Spleen (tissue), 7 donors: ENCODE measurements at regions not wholly inside any gene's neighbourhood (a gene's known extent, or its start where the extent isn't known, plus 50 kb on each side); places are given as distances from the start of the nearest gene placed in this dataset.

Experiments used
- POLR2A ChIP-seq, 3 donors: fragments of 450-650 bp; IDR thresholded peaks; one replicate each; pipeline ENCODE4 v1.5.1; 2017; ENCODE audit warnings: antibody characterized with exemption in 3 of 3, mild to moderate bottlenecking in 1 of 3
- TF ChIP-seq, protein P1 (sequence below), 11 experiments: fragments of 200-600 bp in 7 of 11; fragments of 450-650 bp in 4 of 11; sonication (generic) in 4 of 11; IDR thresholded peaks in 8 of 11; conservative IDR thresholded peaks in 3 of 11; 1 replicate in 7 of 11; 2 replicates in 4 of 11; pipeline versions ENCODE4 v1.4.0 to v1.8.0; 2016 to 2021; ENCODE audit warnings: antibody characterized with exemption in 11 of 11, inconsistent platforms in 4 of 11, mild to moderate bottlenecking in 1 of 11
- donor health status: DM: no; HTN: no; CAD: no; lungs with moderate emphysema.
- donor health status: DM: no; HTN: no; CAD: no.
- donor health status: DM: no; HTN: no; CAD: no.

DNA sequence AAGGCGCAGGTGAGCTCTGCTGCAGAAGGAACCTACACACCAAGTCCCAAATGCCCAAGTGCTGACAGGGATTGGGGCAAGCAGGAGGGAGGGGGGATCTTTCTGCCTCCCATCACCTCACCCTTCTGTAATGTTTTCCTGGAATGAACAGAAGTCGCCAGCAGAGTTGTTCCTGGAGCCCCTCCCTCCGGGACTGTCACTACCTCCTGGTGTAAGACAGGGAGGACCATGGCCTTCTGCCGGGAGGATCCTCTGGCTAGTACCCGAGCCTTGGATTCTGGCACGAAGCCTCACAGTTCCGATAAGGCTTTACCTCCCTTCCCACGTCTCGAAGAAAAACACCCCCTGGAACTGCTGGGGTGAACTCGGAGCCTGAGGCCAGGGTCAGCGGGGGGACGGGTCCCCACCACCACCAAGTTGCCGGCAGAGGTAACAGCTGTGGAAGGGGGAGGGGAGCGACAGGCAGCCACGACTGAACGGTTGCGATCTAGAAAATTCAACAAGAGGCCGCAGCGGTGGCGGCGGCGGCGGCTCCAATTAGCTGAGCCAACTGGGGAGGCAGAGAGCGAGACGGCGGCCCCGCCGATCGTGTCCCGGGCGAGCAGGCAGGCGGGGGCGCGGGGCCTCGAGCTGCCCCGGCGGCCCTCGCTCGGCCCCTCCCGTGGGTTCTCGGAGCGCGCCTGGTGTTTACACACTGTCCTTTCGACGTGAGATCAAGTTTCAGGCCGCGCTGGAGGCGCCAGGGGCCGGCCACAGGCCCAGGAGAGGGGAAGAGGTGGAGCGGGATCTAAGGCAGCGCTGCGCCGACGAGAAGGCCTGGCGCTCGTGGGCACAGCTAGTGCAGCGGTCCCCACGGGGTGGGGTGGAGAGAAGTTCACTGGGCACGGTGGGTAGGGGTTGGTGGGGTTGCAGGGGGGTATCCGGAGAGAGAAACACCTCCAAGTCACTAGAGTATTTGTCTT, 53.7 kb upstream of the BCOR start:
- TF ChIP-seq POLR2A (IDR thresholded peaks at IDR 0.05), result no peak
- TF ChIP-seq, protein P1, sequence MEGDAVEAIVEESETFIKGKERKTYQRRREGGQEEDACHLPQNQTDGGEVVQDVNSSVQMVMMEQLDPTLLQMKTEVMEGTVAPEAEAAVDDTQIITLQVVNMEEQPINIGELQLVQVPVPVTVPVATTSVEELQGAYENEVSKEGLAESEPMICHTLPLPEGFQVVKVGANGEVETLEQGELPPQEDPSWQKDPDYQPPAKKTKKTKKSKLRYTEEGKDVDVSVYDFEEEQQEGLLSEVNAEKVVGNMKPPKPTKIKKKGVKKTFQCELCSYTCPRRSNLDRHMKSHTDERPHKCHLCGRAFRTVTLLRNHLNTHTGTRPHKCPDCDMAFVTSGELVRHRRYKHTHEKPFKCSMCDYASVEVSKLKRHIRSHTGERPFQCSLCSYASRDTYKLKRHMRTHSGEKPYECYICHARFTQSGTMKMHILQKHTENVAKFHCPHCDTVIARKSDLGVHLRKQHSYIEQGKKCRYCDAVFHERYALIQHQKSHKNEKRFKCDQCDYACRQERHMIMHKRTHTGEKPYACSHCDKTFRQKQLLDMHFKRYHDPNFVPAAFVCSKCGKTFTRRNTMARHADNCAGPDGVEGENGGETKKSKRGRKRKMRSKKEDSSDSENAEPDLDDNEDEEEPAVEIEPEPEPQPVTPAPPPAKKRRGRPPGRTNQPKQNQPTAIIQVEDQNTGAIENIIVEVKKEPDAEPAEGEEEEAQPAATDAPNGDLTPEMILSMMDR (IDR thresholded peaks at IDR 0.05 in 8 of 11, conservative IDR thresholded peaks at IDR 0.05 in 3 of 11), result no peak
